ENCODE measurements at regions not wholly inside any gene's neighbourhood (a gene's known extent, or its start where the extent isn't known, plus 50 kb on each side); places are given as distances from the start of the nearest gene placed in this dataset.

DNA sequence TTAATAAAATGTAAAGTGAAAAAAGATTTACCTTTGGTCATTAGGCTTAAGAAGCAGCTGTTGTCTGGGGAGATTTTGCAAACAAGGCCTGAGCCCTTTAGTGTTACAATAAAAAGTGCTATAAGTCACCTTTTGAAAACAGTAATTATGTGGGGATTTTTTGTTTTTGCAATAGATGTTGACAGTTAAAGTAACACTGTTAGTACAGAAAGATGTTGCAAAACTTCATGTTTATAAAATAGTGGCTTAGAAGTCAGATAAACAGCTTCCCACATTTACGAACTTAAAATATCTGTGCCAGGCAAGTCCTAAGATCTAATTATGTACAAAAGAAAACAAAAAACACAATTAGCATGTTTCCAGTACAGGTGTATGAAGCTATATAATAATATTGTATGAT is 138.0 kb upstream of the IRS2 start:
- ATAC-seq = no peak
- Histone ChIP-seq H3K27me3 (no peaks in the 10 kb centered on the region), H3K27ac (no peak overlapping the region), H3K4me1 (peaks cover 0 to 4% (median 0%) of the 10 kb centered on the region in 3 donors), H3K36me3 (no peaks in the 10 kb centered on the region), H3K4me3 (no peak overlapping the region), H3K9me3 (peaks cover 0 to 6% (median 0%) of the 10 kb centered on the region in 3 donors)
- WGBS, 2 donors (ENCODE audit: low coverage in 1 of 2) = 28 to 29% methylated on average over 1 of the region's 1 CpG
- TF ChIP-seq EP300 (IDR thresholded peaks at IDR 0.05) = no peak
- TF ChIP-seq, protein P1, sequence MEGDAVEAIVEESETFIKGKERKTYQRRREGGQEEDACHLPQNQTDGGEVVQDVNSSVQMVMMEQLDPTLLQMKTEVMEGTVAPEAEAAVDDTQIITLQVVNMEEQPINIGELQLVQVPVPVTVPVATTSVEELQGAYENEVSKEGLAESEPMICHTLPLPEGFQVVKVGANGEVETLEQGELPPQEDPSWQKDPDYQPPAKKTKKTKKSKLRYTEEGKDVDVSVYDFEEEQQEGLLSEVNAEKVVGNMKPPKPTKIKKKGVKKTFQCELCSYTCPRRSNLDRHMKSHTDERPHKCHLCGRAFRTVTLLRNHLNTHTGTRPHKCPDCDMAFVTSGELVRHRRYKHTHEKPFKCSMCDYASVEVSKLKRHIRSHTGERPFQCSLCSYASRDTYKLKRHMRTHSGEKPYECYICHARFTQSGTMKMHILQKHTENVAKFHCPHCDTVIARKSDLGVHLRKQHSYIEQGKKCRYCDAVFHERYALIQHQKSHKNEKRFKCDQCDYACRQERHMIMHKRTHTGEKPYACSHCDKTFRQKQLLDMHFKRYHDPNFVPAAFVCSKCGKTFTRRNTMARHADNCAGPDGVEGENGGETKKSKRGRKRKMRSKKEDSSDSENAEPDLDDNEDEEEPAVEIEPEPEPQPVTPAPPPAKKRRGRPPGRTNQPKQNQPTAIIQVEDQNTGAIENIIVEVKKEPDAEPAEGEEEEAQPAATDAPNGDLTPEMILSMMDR (IDR thresholded peaks at IDR 0.05) = no peak
- peak; percentile 30 for TF ChIP-seq POLR2AphosphoS5 (IDR thresholded peaks at IDR 0.05)
- TF ChIP-seq POLR2A (IDR thresholded peaks at IDR 0.05) = no peak

DNA sequence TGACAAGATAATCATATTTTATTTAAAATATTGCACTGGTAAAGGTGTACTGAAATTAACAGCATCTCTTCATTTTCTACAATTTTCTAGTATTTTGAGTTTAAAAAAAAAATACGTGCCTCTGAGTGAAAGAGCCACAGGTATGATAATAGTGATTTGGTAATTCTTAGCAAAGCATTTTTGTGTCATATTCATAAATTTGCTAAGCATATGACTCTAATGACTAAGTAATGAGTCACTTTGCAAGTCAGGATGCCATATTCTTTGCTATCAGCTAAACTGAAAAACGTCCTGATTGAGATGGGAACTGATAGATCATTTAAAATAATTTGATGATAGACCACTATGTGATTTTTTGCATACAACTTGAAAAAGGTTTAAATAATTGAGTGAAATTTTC is 136.1 kb upstream of the IRS2 start:
- Histone ChIP-seq H3K27ac (no peak overlapping the region), H3K4me1 (peaks cover 0 to 4% (median 0%) of the 10 kb centered on the region in 3 donors), H3K36me3 (no peaks in the 10 kb centered on the region), H3K4me3 (no peak overlapping the region), H3K9me3 (peaks cover 0 to 6% (median 0%) of the 10 kb centered on the region in 3 donors), H3K27me3 (no peaks in the 10 kb centered on the region)
- 76 to 96% methylated on average over 2 of the region's 2 CpGs for WGBS, 2 donors (ENCODE audit: low coverage in 1 of 2)
- no peak for TF ChIP-seq EP300 (IDR thresholded peaks at IDR 0.05)
- TF ChIP-seq, protein P1 (IDR thresholded peaks at IDR 0.05) = no peak
- no peak for TF ChIP-seq POLR2A (IDR thresholded peaks at IDR 0.05)
- no peak for TF ChIP-seq POLR2AphosphoS5 (IDR thresholded peaks at IDR 0.05)
- ATAC-seq = no peak

DNA sequence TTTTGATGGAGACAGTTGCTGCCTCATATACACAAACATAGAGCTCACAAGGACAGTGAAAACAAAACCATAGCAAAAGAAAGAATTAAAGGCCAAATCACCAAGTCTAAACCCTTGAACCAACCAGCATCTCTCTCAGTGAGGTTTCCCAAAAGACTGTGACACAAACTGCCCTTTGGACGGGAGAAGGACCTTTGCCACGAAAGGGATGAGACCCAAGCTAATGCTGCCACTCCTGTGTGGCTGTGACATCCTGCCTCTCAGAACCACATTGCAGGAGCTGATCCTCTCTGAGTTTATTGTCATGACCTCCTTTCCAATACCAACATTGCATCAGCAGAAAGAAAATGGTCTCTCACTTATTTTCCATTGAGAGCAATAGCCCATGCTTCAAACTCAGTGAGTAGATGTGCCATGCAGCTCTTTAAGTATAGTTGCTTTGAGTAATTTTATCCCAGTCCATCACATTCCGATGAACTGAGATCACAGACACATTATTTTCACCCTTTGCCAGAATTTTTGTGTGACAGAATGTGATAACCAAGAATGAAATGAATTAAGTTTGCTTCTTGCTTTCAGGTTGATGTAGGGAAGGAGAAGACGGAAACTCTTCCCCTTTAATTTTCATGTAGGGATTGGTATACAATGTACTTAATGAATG is 133.5 kb upstream of the IRS2 start:
- no peak for ATAC-seq
- H3K4me1 ChIP-seq = peaks cover 0 to 4% (median 0%) of the 10 kb centered on the region in 3 donors
- H3K27ac ChIP-seq = no peak overlapping the region
- H3K27me3 ChIP-seq = no peaks in the 10 kb centered on the region
- H3K9me3 ChIP-seq = no peaks in the 10 kb centered on the region
- H3K4me3 ChIP-seq = no peak overlapping the region
- 80 to 84% methylated on average over 4 of the region's 4 CpGs for WGBS, 2 donors (ENCODE audit: low coverage in 1 of 2)
- no peaks in the 10 kb centered on the region for H3K36me3 ChIP-seq
- TF ChIP-seq EP300 (IDR thresholded peaks at IDR 0.05) (no peak), POLR2AphosphoS5 (IDR thresholded peaks at IDR 0.05) (no peak), POLR2A (IDR thresholded peaks at IDR 0.05) (no peak)
- TF ChIP-seq, protein P1 (IDR thresholded peaks at IDR 0.05) = no peak

DNA sequence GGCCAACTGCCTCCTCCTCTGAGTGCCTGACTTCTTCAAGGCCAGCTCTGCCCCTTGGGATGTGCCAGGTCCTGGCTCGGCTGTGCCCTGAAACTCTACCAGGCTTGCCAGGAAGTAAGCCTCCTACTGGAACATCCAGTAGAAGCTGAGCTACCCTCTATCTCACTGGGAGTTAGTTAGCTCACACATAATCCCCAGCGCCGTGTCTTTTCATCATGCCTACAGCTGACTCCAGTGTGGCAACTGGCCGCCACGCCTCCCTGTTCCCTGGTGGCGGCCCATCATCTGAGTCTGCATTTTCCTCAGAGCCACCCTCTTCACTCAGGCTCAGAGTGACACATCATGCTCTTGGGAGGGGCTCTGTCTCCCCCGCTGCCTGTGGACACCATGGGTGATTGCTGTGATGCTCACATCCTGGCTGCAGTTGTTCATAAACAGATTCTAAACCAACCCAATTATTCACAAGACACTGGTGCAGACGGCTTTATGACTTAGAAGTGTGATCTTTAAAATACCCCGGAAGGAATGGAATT is 131.9 kb upstream of the IRS2 start:
- no peak overlapping the region for H3K4me3 ChIP-seq
- H3K36me3 ChIP-seq = no peaks in the 10 kb centered on the region
- TF ChIP-seq, protein P1 (IDR thresholded peaks at IDR 0.05) = no peak
- no peak for TF ChIP-seq POLR2AphosphoS5 (IDR thresholded peaks at IDR 0.05)
- no peak for TF ChIP-seq EP300 (IDR thresholded peaks at IDR 0.05)
- TF ChIP-seq POLR2A (IDR thresholded peaks at IDR 0.05) = no peak
- no peaks in the 10 kb centered on the region for H3K9me3 ChIP-seq
- no peaks in the 10 kb centered on the region for H3K4me1 ChIP-seq
- WGBS, 2 donors (ENCODE audit: low coverage in 1 of 2) = 73 to 88% methylated on average over 3 to 4 of the region's 9 CpGs
- H3K27me3 ChIP-seq = no peaks in the 10 kb centered on the region
- peak; percentile 31 for ATAC-seq
- no peak overlapping the region for H3K27ac ChIP-seq

DNA sequence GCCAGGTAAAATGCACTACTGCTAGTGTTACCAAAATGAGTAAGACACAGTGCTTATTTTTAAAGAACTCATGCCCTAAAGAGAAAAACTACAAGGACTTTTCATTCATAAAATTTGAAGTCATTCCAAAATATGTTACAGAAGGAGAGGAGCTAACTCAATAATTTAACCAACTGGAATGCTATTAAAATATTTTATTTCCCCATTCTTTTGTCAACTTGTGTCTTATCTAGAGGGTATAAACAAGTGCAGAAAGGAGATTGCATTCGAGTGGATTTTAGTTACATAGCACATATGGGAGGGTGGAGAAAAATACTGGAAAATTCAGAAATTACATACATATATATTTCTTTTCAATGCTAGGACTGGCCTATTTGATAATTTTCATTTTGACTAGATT is 131.0 kb upstream of the IRS2 start:
- WGBS, 2 donors (ENCODE audit: low coverage in 1 of 2) = 12 to 46% methylated on average over 1 of the region's 1 CpG

More for the DNA sequence above, 131.0 kb upstream of the IRS2 start:
- TF ChIP-seq POLR2A (IDR thresholded peaks at IDR 0.05) (no peak), POLR2AphosphoS5 (IDR thresholded peaks at IDR 0.05) (no peak), EP300 (IDR thresholded peaks at IDR 0.05) (no peak)
- TF ChIP-seq, protein P1 (IDR thresholded peaks at IDR 0.05) = no peak
- Histone ChIP-seq H3K4me3 (no peak overlapping the region), H3K27ac (no peak overlapping the region), H3K4me1 (no peaks in the 10 kb centered on the region), H3K36me3 (no peaks in the 10 kb centered on the region), H3K9me3 (peaks cover 0 to 2% (median 0%) of the 10 kb centered on the region in 3 donors), H3K27me3 (no peaks in the 10 kb centered on the region)
- no peak for ATAC-seq

Measured in gastroesophageal sphincter (tissue), 4 donors.